NCI-H82 (cell line): ENCODE measurements at regions not wholly inside any gene's neighbourhood (a gene's known extent, or its start where the extent isn't known, plus 50 kb on each side); places are given as distances from the start of the nearest gene placed in this dataset.

Experiments used
- DNase-seq: peaks from one replicate; lab custom pipeline; 2025; lab: John Stamatoyannopoulos, UW

GRCh38 chr2:240191001-240191400 lies 50.5 kb upstream of the OTOS start:
- DNase-seq: no peak

GRCh38 chr2:240192661-240193060 lies 52.2 kb upstream of the OTOS start:
- no peak for DNase-seq

GRCh38 chr2:240194341-240194762 lies 53.9 kb upstream of the OTOS start:
- DNase-seq: peak; percentile 91

GRCh38 chr2:240195316-240195861 lies 54.9 kb upstream of the OTOS start:
- DNase-seq: no peak

GRCh38 chr2:240196716-240197461 lies 56.4 kb upstream of the OTOS start:
- no peak for DNase-seq

- no peak for DNase-seq
Measured at GRCh38 chr2:240197462-240198139, 57.1 kb upstream of the OTOS start.

GRCh38 chr2:240198226-240198625 lies 57.8 kb upstream of the OTOS start:
- DNase-seq: no peak

GRCh38 chr2:240199133-240199870 lies 58.8 kb upstream of the OTOS start:
- DNase-seq: no peak

GRCh38 chr2:240200230-240201051 lies 60.0 kb upstream of the OTOS start:
- DNase-seq: peak; percentile 63

GRCh38 chr2:240201866-240202265 lies 61.4 kb upstream of the OTOS start:
- DNase-seq: no peak

- no peak for DNase-seq
Measured at GRCh38 chr2:240202586-240202985, 62.1 kb upstream of the OTOS start.

GRCh38 chr2:240203031-240203787 lies 62.8 kb upstream of the OTOS start:
- no peak for DNase-seq

GRCh38 chr2:240203788-240204270 lies 63.4 kb upstream of the OTOS start:
- no peak for DNase-seq

- no peak for DNase-seq
Measured at GRCh38 chr2:240204431-240205276, 64.2 kb upstream of the OTOS start.

- no peak for DNase-seq
Measured at GRCh38 chr2:240205348-240205747, 64.9 kb upstream of the OTOS start.

- DNase-seq: no peak
Measured at GRCh38 chr2:240205772-240206171, 65.3 kb upstream of the OTOS start.

GRCh38 chr2:240206630-240207029 lies 66.2 kb upstream of the OTOS start:
- DNase-seq: no peak

GRCh38 chr2:240207661-240208060 lies 67.2 kb upstream of the OTOS start:
- no peak for DNase-seq

- DNase-seq: no peak
Measured at GRCh38 chr2:240208096-240208495, 67.6 kb upstream of the OTOS start.
